Bone marrow (tissue), 2 donors: ENCODE measurements at regions not wholly inside any gene's neighbourhood (a gene's known extent, or its start where the extent isn't known, plus 50 kb on each side); places are given as distances from the start of the nearest gene placed in this dataset.

Experiments
- DNase-seq, 2 donors: peaks; one replicate each; lab custom pipeline; 2025; lab: John Stamatoyannopoulos, UW

GRCh38 chr4:22949161-22949855 lies 256.6 kb downstream of the GBA3 start:
- no peak for DNase-seq

- DNase-seq, result no peak
Observed at GRCh38 chr4:22947851-22948250, 255.1 kb downstream of the GBA3 start.

GRCh38 chr4:22942920-22943559 lies 250.3 kb downstream of the GBA3 start:
- no peak for DNase-seq

GRCh38 chr4:22941688-22942375 lies 249.1 kb downstream of the GBA3 start:
- DNase-seq, result no peak

GRCh38 chr4:22932326-22932725 lies 239.6 kb downstream of the GBA3 start:
- DNase-seq, result no peak

GRCh38 chr4:22922426-22922825 lies 229.7 kb downstream of the GBA3 start:
- DNase-seq, result no peak

- DNase-seq, result peak in 1 of 2 donors; percentile 36
Observed at GRCh38 chr4:22921936-22922335, 229.2 kb downstream of the GBA3 start.

- no peak for DNase-seq
Observed at GRCh38 chr4:22911285-22911684, 218.5 kb downstream of the GBA3 start.

- no peak for DNase-seq
Observed at GRCh38 chr4:22910200-22910599, 217.5 kb downstream of the GBA3 start.

- no peak for DNase-seq
Observed at GRCh38 chr4:22906045-22906444, 213.3 kb downstream of the GBA3 start.

- DNase-seq, result no peak
Observed at GRCh38 chr4:22903913-22904312, 211.2 kb downstream of the GBA3 start.

GRCh38 chr4:22901631-22902030 lies 208.9 kb downstream of the GBA3 start:
- DNase-seq, result no peak

- no peak for DNase-seq
Observed at GRCh38 chr4:22900876-22901275, 208.1 kb downstream of the GBA3 start.

GRCh38 chr4:22897520-22898108 lies 204.9 kb downstream of the GBA3 start:
- DNase-seq, result no peak

GRCh38 chr4:22895482-22895881 lies 202.7 kb downstream of the GBA3 start:
- no peak for DNase-seq

- no peak for DNase-seq
Observed at GRCh38 chr4:22884157-22884556, 191.4 kb downstream of the GBA3 start.

GRCh38 chr4:22881411-22881810 lies 188.7 kb downstream of the GBA3 start:
- no peak for DNase-seq

- no peak for DNase-seq
Observed at GRCh38 chr4:22877486-22878052, 184.8 kb downstream of the GBA3 start.

- no peak for DNase-seq
Observed at GRCh38 chr4:22876270-22876669, 183.5 kb downstream of the GBA3 start.

GRCh38 chr4:22875587-22876257 lies 183.0 kb downstream of the GBA3 start:
- no peak for DNase-seq

GRCh38 chr4:22874334-22874912 lies 181.7 kb downstream of the GBA3 start:
- no peak for DNase-seq

- no peak for DNase-seq
Observed at GRCh38 chr4:22873899-22874298, 181.2 kb downstream of the GBA3 start.
